ENCODE measurements at regions not wholly inside any gene's neighbourhood (a gene's known extent, or its start where the extent isn't known, plus 50 kb on each side); places are given as distances from the start of the nearest gene placed in this dataset.

DNA sequence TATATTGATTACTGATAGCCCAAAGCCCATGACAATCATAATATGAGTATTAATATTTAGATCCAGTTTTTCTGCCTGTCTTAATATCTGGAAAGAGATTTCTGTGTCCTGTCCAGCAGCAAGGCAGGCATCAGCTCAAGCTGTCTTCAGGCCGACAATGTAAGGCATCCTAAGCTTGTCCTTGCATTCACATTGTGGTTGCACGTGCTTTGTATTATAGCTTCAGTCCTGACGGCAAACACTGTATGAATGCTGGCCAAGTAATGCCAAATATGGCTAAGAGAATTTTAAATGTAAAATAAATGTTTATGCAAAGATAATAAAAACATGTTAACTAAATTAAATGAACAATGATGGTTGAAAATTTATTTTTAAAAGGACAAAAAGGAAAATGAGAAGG lies 255.7 kb upstream of the RPS6KA3 start:
- intact Hi-C loops (cut with micrococcal nuclease) = loop anchor here (10.0 kb wide), 2 partner anchors 852 to 1422 kb away; partner anchors contain the start of genes CNKSR2 and SMS
- no peak overlapping the region for H3K27ac Mint-ChIP-seq
- no peak overlapping the region for H3K4me3 Mint-ChIP-seq (ENCODE audit: low read depth)
- H3K27me3 Mint-ChIP-seq (ENCODE audit: low read depth) = peaks cover 28% of the 10 kb centered on the region
- H3K36me3 Mint-ChIP-seq (ENCODE audit: low read depth) = peaks cover 5% of the 10 kb centered on the region
- no peak for DNase-seq (ENCODE audit: low spot score)
- H3K4me1 Mint-ChIP-seq (ENCODE audit: low read depth) = peaks cover 26% of the 10 kb centered on the region
- peaks cover 6% of the 10 kb centered on the region for H3K9me3 Mint-ChIP-seq

GRCh38 chrX:20521222-20521621 lies 254.5 kb upstream of the RPS6KA3 start:
- Mint-ChIP-seq H3K36me3 (ENCODE audit: low read depth) (peaks cover 5% of the 10 kb centered on the region), H3K27ac (no peak overlapping the region), H3K9me3 (peaks cover 6% of the 10 kb centered on the region), H3K4me1 (ENCODE audit: low read depth) (peaks cover 31% of the 10 kb centered on the region), H3K4me3 (ENCODE audit: low read depth) (no peak overlapping the region), H3K27me3 (ENCODE audit: low read depth) (peaks cover 24% of the 10 kb centered on the region)
- intact Hi-C loops (cut with micrococcal nuclease) = loop anchor here (10.0 kb wide), 2 partner anchors 854 to 1424 kb away; partner anchors contain the start of genes CNKSR2 and SMS
- no peak for DNase-seq (ENCODE audit: low spot score)

- Mint-ChIP-seq H3K9me3 (peaks cover 14% of the 10 kb centered on the region), H3K27me3 (ENCODE audit: low read depth) (peaks cover 24% of the 10 kb centered on the region), H3K27ac (no peak overlapping the region), H3K4me3 (ENCODE audit: low read depth) (no peak overlapping the region), H3K4me1 (ENCODE audit: low read depth) (peaks cover 41% of the 10 kb centered on the region), H3K36me3 (ENCODE audit: low read depth) (peaks cover 9% of the 10 kb centered on the region)
- no peak for DNase-seq (ENCODE audit: low spot score)
- intact Hi-C loops (cut with micrococcal nuclease) = loop anchor here (5.0 to 10.0 kb wide), 4 partner anchors 253 to 1425 kb away; partner anchors contain the start of genes CNKSR2, RPS6KA3 and SMS
Observed at GRCh38 chrX:20519826-20520225, 253.1 kb upstream of the RPS6KA3 start.

- Mint-ChIP-seq H3K36me3 (ENCODE audit: low read depth) (peaks cover 9% of the 10 kb centered on the region), H3K27ac (no peak overlapping the region), H3K4me1 (ENCODE audit: low read depth) (peaks cover 44% of the 10 kb centered on the region), H3K4me3 (ENCODE audit: low read depth) (no peak overlapping the region), H3K9me3 (peaks cover 15% of the 10 kb centered on the region), H3K27me3 (ENCODE audit: low read depth) (peaks cover 21% of the 10 kb centered on the region)
- intact Hi-C loops (cut with micrococcal nuclease) = loop anchor here (5.0 to 10.0 kb wide), 2 partner anchors 252 to 294 kb away; partner anchors contain the start of gene RPS6KA3
- no peak for DNase-seq (ENCODE audit: low spot score)
Observed at GRCh38 chrX:20519146-20519545, 252.4 kb upstream of the RPS6KA3 start.

DNA sequence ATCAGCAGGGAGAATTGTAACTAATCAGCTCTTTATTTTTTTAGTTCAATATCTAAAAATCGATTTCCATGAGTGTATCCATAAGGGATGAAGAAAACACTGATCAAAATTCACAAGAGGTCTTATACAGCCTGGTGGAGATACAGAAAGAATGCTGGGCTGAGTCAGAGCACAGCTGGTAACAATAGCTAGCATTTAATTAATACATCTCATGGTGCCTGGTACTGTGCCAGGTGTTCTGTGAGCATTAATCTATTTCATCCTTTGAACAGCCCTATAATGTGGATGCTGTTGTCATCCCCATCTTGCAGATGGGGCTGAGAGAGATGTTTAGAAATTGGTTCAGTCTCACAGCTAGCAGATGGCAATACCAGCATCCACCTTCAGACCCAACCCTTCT lies 250.9 kb upstream of the RPS6KA3 start:
- Mint-ChIP-seq H3K4me1 (ENCODE audit: low read depth) (peaks cover 37% of the 10 kb centered on the region), H3K36me3 (ENCODE audit: low read depth) (peaks cover 7% of the 10 kb centered on the region), H3K27ac (no peak overlapping the region), H3K4me3 (ENCODE audit: low read depth) (no peak overlapping the region), H3K27me3 (ENCODE audit: low read depth) (peaks cover 21% of the 10 kb centered on the region), H3K9me3 (peaks cover 12% of the 10 kb centered on the region)
- DNase-seq (ENCODE audit: low spot score) = no peak
- intact Hi-C loops (cut with micrococcal nuclease) = loop anchor here (2.0 to 10.0 kb wide), 4 partner anchors 17 to 293 kb away; partner anchors contain the start of gene RPS6KA3

- H3K27me3 Mint-ChIP-seq (ENCODE audit: low read depth) = peaks cover 17% of the 10 kb centered on the region
- H3K4me1 Mint-ChIP-seq (ENCODE audit: low read depth) = peaks cover 37% of the 10 kb centered on the region
- peak overlapping the region; percentile 89 for H3K27ac Mint-ChIP-seq
- intact Hi-C loops (cut with micrococcal nuclease) = loop anchor here (1.0 to 10.0 kb wide), 7 partner anchors 8 to 291 kb away; partner anchors contain the start of gene RPS6KA3
- H3K4me3 Mint-ChIP-seq (ENCODE audit: low read depth) = no peak overlapping the region
- H3K9me3 Mint-ChIP-seq = peaks cover 12% of the 10 kb centered on the region
- DNase-seq (ENCODE audit: low spot score) = peak; percentile 10
- peaks cover 7% of the 10 kb centered on the region for H3K36me3 Mint-ChIP-seq (ENCODE audit: low read depth)
Observed at GRCh38 chrX:20515841-20516461, 249.2 kb upstream of the RPS6KA3 start.

- intact Hi-C loops (cut with micrococcal nuclease) = loop anchor here (2.0 to 10.0 kb wide), 2 partner anchors 132 to 290 kb away; no protein-coding TSS in a partner anchor
- Mint-ChIP-seq H3K9me3 (peaks cover 12% of the 10 kb centered on the region), H3K27me3 (ENCODE audit: low read depth) (peaks cover 20% of the 10 kb centered on the region), H3K36me3 (ENCODE audit: low read depth) (peaks cover 7% of the 10 kb centered on the region), H3K27ac (peak overlapping the region; percentile 51), H3K4me1 (ENCODE audit: low read depth) (peaks cover 34% of the 10 kb centered on the region), H3K4me3 (ENCODE audit: low read depth) (no peak overlapping the region)
- DNase-seq (ENCODE audit: low spot score) = no peak
Observed at GRCh38 chrX:20514358-20514757, 247.6 kb upstream of the RPS6KA3 start.

DNA sequence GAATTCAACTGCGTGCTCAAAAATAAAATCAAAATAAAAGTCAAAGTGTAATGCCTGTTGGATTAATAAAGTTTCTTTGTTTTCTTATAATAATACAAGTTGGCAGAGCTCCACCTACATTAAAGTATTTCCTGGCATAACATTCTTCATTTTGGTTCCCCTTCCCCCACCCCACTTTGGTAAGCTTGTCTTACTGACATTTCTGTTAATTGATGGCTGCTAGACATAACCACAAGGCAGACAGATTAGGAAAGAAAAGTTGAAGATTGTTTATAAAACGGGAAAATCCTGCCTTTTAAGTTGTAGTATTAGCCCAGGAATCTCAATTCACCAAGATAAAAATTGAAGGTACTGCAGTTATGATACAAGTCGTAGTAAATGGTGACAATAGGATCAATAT lies 246.5 kb upstream of the RPS6KA3 start:
- Mint-ChIP-seq H3K36me3 (ENCODE audit: low read depth) (peaks cover 7% of the 10 kb centered on the region), H3K4me1 (ENCODE audit: low read depth) (peaks cover 25% of the 10 kb centered on the region), H3K27ac (no peak overlapping the region), H3K4me3 (ENCODE audit: low read depth) (no peak overlapping the region), H3K27me3 (ENCODE audit: low read depth) (peaks cover 21% of the 10 kb centered on the region), H3K9me3 (peaks cover 12% of the 10 kb centered on the region)
- intact Hi-C loops (cut with micrococcal nuclease) = loop anchor here (10.0 kb wide), 1 partner anchor 288 kb away; no protein-coding TSS in a partner anchor
- DNase-seq (ENCODE audit: low spot score) = no peak

- intact Hi-C loops (cut with micrococcal nuclease) = loop anchor here (10.0 kb wide), 1 partner anchor 287 kb away; no protein-coding TSS in a partner anchor
- H3K4me3 Mint-ChIP-seq (ENCODE audit: low read depth) = no peak overlapping the region
- H3K36me3 Mint-ChIP-seq (ENCODE audit: low read depth) = peaks cover 7% of the 10 kb centered on the region
- no peak for DNase-seq (ENCODE audit: low spot score)
- H3K4me1 Mint-ChIP-seq (ENCODE audit: low read depth) = peaks cover 22% of the 10 kb centered on the region
- H3K27ac Mint-ChIP-seq = no peak overlapping the region
- peaks cover 25% of the 10 kb centered on the region for H3K27me3 Mint-ChIP-seq (ENCODE audit: low read depth)
- peaks cover 12% of the 10 kb centered on the region for H3K9me3 Mint-ChIP-seq
Observed at GRCh38 chrX:20511792-20512191, 245.1 kb upstream of the RPS6KA3 start.

DNA sequence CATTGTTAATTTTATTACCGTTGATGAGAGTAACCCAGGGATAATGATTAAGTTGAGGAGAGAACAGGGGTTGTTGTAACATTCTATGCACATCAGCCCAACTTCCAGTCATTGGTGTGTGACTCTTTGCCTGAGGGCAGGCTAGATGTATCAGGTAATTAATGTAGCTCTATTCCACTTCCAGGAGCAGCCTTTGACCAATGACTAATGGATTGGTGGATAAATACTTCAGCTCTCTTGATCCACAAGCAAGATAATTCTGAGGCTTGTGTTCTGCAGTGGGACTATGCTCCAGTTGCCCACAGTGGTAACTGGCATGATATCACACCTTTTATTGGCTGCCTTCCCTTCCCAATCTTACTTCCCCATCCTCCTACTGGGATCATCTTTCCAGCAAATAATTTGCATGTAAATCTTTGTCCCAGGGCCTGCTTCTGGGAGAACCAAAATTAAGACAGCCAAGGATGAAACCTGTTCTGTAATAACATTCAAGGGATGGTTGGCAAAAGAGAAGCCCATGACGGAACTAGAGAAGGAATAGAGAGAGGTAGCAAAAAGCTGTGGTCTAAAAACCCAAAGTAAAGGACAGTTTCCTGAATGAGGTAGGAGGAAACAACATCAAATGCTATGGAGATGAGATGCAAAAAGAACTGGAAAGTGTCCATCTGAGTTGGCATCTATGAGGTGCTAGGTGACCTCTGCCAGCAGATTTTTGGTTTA lies 241.4 kb upstream of the RPS6KA3 start:
- H3K36me3 Mint-ChIP-seq (ENCODE audit: low read depth) = no peaks in the 10 kb centered on the region
- intact Hi-C loops (cut with micrococcal nuclease) = no loop called here
- DNase-seq (ENCODE audit: low spot score) = no peak
- H3K9me3 Mint-ChIP-seq = no peaks in the 10 kb centered on the region
- peaks cover 41% of the 10 kb centered on the region for H3K27me3 Mint-ChIP-seq (ENCODE audit: low read depth)
- H3K4me1 Mint-ChIP-seq (ENCODE audit: low read depth) = peaks cover 6% of the 10 kb centered on the region
- no peak overlapping the region for H3K27ac Mint-ChIP-seq
- no peak overlapping the region for H3K4me3 Mint-ChIP-seq (ENCODE audit: low read depth)

DNA sequence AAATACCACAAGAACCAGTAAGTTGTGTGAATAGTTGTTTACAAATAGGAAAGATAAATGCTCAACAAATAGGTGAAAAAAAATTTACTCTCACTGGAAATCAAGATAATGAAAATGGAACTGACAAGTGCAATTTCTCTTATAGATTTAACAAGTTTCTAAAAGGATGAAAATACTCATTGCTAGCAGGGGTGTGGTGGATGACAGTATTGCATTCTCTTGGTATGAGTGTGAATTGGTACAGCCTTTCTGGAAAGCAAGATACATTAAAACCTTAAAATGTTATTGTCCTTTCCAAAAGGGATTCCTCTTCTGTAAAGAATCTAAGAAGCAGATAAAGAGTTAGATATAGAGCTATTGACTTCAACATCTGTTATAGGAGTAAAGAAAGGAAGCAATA lies 240.0 kb upstream of the RPS6KA3 start:
- Mint-ChIP-seq H3K27ac (no peak overlapping the region), H3K9me3 (no peaks in the 10 kb centered on the region), H3K4me3 (ENCODE audit: low read depth) (no peak overlapping the region), H3K4me1 (ENCODE audit: low read depth) (peaks cover 7% of the 10 kb centered on the region), H3K27me3 (ENCODE audit: low read depth) (peaks cover 52% of the 10 kb centered on the region), H3K36me3 (ENCODE audit: low read depth) (no peaks in the 10 kb centered on the region)
- intact Hi-C loops (cut with micrococcal nuclease) = no loop called here
- DNase-seq (ENCODE audit: low spot score) = no peak

DNA sequence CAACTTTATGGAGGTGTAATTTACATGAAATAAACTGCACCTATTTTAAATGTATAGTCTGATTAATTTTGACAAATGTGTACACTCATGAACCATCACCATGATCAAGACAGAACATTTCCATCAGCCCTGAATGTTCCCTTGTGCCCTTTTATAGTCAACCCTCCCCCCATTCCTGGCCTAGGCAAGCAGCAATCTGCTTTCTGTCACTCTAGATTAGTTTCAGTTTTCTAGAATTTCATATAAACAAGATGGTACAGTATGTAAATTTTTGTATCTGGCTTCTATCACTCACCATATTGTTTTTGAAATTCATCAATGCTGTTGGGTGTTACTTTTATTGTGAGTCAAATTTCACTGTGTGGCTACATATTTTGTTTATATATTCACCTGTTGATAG lies 234.2 kb upstream of the RPS6KA3 start:
- Mint-ChIP-seq H3K27ac (no peak overlapping the region), H3K9me3 (no peaks in the 10 kb centered on the region), H3K4me1 (ENCODE audit: low read depth) (peaks cover 14% of the 10 kb centered on the region), H3K36me3 (ENCODE audit: low read depth) (no peaks in the 10 kb centered on the region), H3K4me3 (ENCODE audit: low read depth) (no peak overlapping the region), H3K27me3 (ENCODE audit: low read depth) (peaks cover 52% of the 10 kb centered on the region)
- intact Hi-C loops (cut with micrococcal nuclease) = loop anchor here (2.0 kb wide), 1 partner anchor 16 kb away; no protein-coding TSS in a partner anchor
- no peak for DNase-seq (ENCODE audit: low spot score)

Data from activated T-helper 2 cell treated with anti-CD3 and anti-CD28 coated beads, Interferon-gamma antibody, Interleukin-2, Interleukin-4, amounts not matched to agents 10 μg/mL and 5 μg/mL and 100 μg/mL, durations not matched to agents 14 hours and 24 hours and 36 hours (primary cell).